ENCODE measurements at regions not wholly inside any gene's neighbourhood (a gene's known extent, or its start where the extent isn't known, plus 50 kb on each side); places are given as distances from the start of the nearest gene placed in this dataset.
"Not testable (repeated sequence)": the region's sequence is repeated elsewhere in the genome, so short reads cannot be mapped to it uniquely, and the experiment has no call there.

DNA sequence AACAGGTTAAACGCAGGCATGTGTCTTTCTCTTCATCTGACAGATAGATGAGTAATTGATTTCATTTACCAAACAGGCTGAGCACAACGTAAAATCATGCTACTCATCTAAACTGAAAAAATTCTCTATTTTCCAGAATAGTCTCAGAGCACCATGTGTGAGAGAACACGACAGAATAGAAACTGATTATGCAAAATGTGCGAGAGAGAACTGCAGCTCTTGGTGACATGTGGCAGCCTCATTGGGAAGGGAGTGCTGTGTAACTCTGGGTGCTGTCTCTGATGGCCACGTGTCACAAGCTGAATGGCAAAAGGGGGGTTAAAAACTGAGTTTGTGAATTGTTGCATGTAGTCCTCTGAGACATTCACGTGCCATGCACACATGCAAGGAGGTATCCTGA, 143.7 kb upstream of the ATXN1 start:
- Histone ChIP-seq H3K9ac (ENCODE audit: low read length) (no peak overlapping the region), H3K27me3 (ENCODE audit: control insufficient read depth, insufficient read depth, low read length) (no peaks in the 10 kb centered on the region), H3K4me3 (ENCODE audit: low read depth, low read length) (no peak overlapping the region), H3K36me3 (ENCODE audit: control insufficient read depth, insufficient read depth, low read length) (peaks cover 4% of the 10 kb centered on the region; the same call in 1 of the 2 replicates), H3K27ac (ENCODE audit: low read depth, low read length) (no peak overlapping the region), H3K4me1 (ENCODE audit: control insufficient read depth, insufficient read depth, low read length) (0 out of 2 replicates have a peak, but pooled peaks cover 7% of the 10 kb centered on the region), H3K9me3 (ENCODE audit: control insufficient read depth, insufficient read depth, low read depth, low read length) (no peaks in the 10 kb centered on the region)

DNA sequence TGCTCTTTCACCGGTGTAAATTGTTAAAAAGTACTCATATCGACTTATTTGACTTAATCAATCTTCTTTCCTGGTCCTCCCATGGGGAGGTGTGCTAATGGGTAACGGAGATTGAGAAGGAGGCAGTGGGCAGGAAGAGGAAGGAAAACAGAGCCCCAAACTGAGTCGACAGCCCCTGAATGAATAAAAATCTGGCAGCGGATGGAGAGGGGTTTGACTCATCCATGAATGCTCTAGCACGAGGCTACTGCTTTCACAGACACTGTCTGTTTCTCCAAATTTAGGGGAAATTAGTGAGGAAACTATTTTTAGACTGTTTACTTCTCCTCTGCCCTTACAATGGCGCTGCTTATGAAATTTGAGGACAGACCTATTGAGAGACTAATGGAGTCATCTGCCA, 142.2 kb upstream of the ATXN1 start:
- no peak overlapping the region for H3K9ac ChIP-seq (ENCODE audit: low read length)

DNA sequence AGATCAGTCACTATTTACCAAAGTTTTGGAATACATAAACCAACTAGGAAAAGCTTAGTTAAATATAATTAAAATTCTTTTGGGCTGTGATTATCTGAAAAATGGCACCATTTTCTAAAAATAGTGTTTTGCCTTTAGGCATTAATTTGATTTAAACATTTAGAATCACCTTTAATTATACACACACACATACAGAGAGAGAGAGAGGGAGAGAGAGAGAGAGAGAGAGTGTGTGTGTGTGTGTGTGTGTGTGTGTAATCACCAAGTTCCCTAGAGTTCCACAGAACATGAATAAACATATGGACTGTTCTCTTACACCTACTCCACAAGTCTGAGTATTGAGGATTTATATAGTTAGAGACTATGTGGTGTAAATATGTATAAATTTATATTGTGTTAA, 141.2 kb upstream of the ATXN1 start:
- H3K27ac ChIP-seq (ENCODE audit: low read depth, low read length), result no peak overlapping the region
- peaks cover 5% of the 10 kb centered on the region; the same call in 1 of the 2 replicates for H3K36me3 ChIP-seq (ENCODE audit: control insufficient read depth, insufficient read depth, low read length)
- H3K4me1 ChIP-seq (ENCODE audit: control insufficient read depth, insufficient read depth, low read length), result 0 out of 2 replicates have a peak, but pooled peaks cover 7% of the 10 kb centered on the region
- no peaks in the 10 kb centered on the region for H3K9me3 ChIP-seq (ENCODE audit: control insufficient read depth, insufficient read depth, low read depth, low read length)
- H3K9ac ChIP-seq (ENCODE audit: low read length), result no peak overlapping the region
- H3K27me3 ChIP-seq (ENCODE audit: control insufficient read depth, insufficient read depth, low read length), result no peaks in the 10 kb centered on the region
- H3K4me3 ChIP-seq (ENCODE audit: low read depth, low read length), result no peak overlapping the region

More for the DNA sequence above, 142.2 kb upstream of the ATXN1 start:
- no peaks in the 10 kb centered on the region for H3K27me3 ChIP-seq (ENCODE audit: control insufficient read depth, insufficient read depth, low read length)
- 0 out of 2 replicates have a peak, but pooled peaks cover 7% of the 10 kb centered on the region for H3K4me1 ChIP-seq (ENCODE audit: control insufficient read depth, insufficient read depth, low read length)
- H3K27ac ChIP-seq (ENCODE audit: low read depth, low read length), result no peak overlapping the region
- no peaks in the 10 kb centered on the region for H3K9me3 ChIP-seq (ENCODE audit: control insufficient read depth, insufficient read depth, low read depth, low read length)
- no peak overlapping the region for H3K4me3 ChIP-seq (ENCODE audit: low read depth, low read length)
- peaks cover 5% of the 10 kb centered on the region; the same call in 1 of the 2 replicates for H3K36me3 ChIP-seq (ENCODE audit: control insufficient read depth, insufficient read depth, low read length)

DNA sequence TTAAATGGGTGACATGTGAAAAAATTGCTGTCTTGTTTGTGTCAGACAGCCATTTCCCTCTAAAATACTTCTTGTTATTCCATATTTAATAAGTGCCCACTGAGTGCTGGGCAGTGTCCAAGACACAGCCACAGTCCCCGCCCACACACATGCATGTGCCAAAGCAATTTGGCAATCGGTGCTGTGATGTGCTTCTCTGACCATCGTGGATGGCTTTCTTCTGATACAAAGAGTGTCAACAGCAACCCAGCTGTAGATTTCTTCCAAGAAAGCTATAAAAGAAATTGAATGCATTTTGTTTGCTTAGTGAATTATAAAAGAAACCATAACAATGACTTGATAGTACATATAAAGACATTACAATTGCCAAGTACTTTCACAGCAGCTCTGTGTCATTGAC, 140.5 kb upstream of the ATXN1 start:
- H3K36me3 ChIP-seq (ENCODE audit: control insufficient read depth, insufficient read depth, low read length), result peaks cover 5% of the 10 kb centered on the region; the same call in 1 of the 2 replicates
- H3K27ac ChIP-seq (ENCODE audit: low read depth, low read length), result no peak overlapping the region
- no peaks in the 10 kb centered on the region for H3K27me3 ChIP-seq (ENCODE audit: control insufficient read depth, insufficient read depth, low read length)
- H3K4me1 ChIP-seq (ENCODE audit: control insufficient read depth, insufficient read depth, low read length), result 0 out of 2 replicates have a peak, but pooled peaks cover 7% of the 10 kb centered on the region
- no peaks in the 10 kb centered on the region for H3K9me3 ChIP-seq (ENCODE audit: control insufficient read depth, insufficient read depth, low read depth, low read length)
- H3K9ac ChIP-seq (ENCODE audit: low read length), result no peak overlapping the region
- no peak overlapping the region for H3K4me3 ChIP-seq (ENCODE audit: low read depth, low read length)

DNA sequence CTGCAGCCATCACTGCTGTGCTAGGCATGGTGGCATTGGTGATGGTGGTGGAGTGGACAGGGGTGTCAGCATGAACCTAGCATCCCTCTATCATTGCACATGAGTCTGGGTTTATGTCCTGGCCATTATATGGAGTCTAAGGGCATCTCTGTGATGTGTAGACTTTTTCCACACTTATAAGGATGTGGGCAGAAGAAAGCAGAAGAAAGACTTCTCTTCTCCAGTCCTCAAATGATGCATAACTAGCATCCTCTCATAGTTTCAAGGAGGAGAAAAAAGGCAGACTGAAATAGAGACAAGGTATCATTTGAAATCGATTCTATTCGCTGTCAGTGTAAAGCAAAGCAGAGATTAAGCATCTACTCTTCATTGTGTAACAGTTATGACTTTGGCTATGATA, 140.0 kb upstream of the ATXN1 start:
- Histone ChIP-seq H3K27me3 (ENCODE audit: control insufficient read depth, insufficient read depth, low read length) (no peaks in the 10 kb centered on the region), H3K36me3 (ENCODE audit: control insufficient read depth, insufficient read depth, low read length) (peaks cover 5% of the 10 kb centered on the region; the same call in 1 of the 2 replicates), H3K4me1 (ENCODE audit: control insufficient read depth, insufficient read depth, low read length) (0 out of 2 replicates have a peak, but pooled peaks cover 7% of the 10 kb centered on the region), H3K9me3 (ENCODE audit: control insufficient read depth, insufficient read depth, low read depth, low read length) (no peaks in the 10 kb centered on the region), H3K27ac (ENCODE audit: low read depth, low read length) (no peak overlapping the region), H3K9ac (ENCODE audit: low read length) (no peak overlapping the region), H3K4me3 (ENCODE audit: low read depth, low read length) (no peak overlapping the region)

DNA sequence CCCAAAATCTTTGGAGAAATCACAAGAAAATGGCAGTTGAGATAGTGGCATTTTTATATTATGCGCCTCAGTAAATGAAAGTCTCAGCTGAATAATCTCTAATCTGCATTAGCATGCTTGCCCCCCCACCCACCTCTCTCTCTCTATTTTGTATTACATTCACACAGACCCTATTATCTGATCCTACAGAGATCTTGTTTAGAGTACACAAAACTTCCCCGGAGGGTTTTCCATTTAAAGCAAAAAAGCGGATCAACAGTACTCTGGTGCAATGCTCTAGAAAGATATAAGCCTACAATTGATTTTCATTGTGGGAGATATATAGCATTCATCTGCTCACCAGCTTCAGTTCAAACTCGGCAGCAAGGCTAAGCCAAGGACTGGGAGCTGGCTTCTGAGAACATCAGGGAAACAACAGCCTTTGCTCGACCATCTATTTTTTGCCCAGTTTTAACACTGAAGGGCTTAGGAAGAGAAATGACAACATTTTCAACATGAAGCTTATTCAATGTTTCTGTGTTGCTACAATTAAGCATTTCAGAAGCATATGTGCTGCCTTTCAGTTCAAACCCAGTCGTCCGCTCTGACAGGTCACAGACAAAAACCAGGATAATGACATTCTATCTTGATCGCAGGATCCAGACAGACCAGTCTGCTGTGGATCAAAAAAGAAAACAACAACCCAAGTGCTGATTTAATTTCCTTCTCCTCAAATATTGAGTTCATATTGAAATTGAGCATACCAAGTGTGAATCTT, 137.6 kb upstream of the ATXN1 start:
- Histone ChIP-seq H3K36me3 (ENCODE audit: control insufficient read depth, insufficient read depth, low read length) (peaks cover 5% of the 10 kb centered on the region; the same call in 1 of the 2 replicates), H3K9ac (ENCODE audit: low read length) (no peak overlapping the region), H3K4me1 (ENCODE audit: control insufficient read depth, insufficient read depth, low read length) (0 out of 2 replicates have a peak, but pooled peaks cover 7% of the 10 kb centered on the region), H3K4me3 (ENCODE audit: low read depth, low read length) (no peak overlapping the region), H3K27me3 (ENCODE audit: control insufficient read depth, insufficient read depth, low read length) (no peaks in the 10 kb centered on the region), H3K9me3 (ENCODE audit: control insufficient read depth, insufficient read depth, low read depth, low read length) (no peaks in the 10 kb centered on the region), H3K27ac (ENCODE audit: low read depth, low read length) (no peak overlapping the region; the same call in 1 of the 2 replicates)

DNA sequence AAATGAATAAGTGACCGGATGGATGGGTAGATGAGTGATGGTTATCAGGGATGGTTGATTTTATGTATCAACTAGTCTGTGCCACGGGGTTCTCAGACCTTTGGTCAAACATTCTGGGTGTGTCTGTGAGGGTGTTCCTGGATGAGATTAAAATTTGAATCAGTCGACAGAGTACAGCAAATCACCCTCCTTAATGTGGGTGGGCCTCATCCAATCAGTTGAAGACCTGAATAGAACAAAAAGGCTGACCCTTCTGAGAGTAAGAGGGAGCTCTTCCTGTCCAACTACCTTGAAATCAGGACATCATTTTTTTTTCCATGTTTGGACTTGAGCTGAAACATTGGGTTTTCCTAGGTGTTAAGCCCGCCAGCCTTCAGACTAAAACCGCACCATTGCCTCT, 136.4 kb upstream of the ATXN1 start:
- no peaks in the 10 kb centered on the region for H3K4me1 ChIP-seq (ENCODE audit: control insufficient read depth, insufficient read depth, low read length)
- no peak overlapping the region for H3K27ac ChIP-seq (ENCODE audit: low read depth, low read length)
- H3K9ac ChIP-seq (ENCODE audit: low read length), result no peak overlapping the region
- peaks cover 5% of the 10 kb centered on the region; the same call in 1 of the 2 replicates for H3K36me3 ChIP-seq (ENCODE audit: control insufficient read depth, insufficient read depth, low read length)
- H3K9me3 ChIP-seq (ENCODE audit: control insufficient read depth, insufficient read depth, low read depth, low read length), result no peaks in the 10 kb centered on the region
- no peaks in the 10 kb centered on the region for H3K27me3 ChIP-seq (ENCODE audit: control insufficient read depth, insufficient read depth, low read length)
- H3K4me3 ChIP-seq (ENCODE audit: low read depth, low read length), result no peak overlapping the region

DNA sequence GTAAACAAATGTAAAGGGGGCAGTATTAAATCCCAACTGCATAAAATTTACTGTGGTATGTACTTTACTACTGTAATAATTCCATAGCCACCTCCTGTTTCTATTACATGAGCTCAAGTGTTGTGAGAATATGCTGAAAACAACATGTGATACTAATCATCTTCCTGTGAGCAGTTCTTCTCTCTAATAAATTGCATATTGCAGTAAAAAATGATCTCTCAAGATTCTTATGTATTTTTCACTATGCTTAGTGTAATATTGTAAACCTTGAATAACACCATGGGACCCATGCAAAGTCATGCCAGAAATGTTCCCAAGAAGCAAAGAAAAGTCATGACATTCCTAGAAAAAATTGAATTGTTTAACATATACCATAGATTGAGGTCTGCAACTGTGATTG, 133.0 kb upstream of the ATXN1 start:
- no peaks in the 10 kb centered on the region for H3K9me3 ChIP-seq (ENCODE audit: control insufficient read depth, insufficient read depth, low read depth, low read length)
- no peaks in the 10 kb centered on the region for H3K27me3 ChIP-seq (ENCODE audit: control insufficient read depth, insufficient read depth, low read length)
- no peaks in the 10 kb centered on the region; the same call in 1 of the 2 replicates for H3K36me3 ChIP-seq (ENCODE audit: control insufficient read depth, insufficient read depth, low read length)
- H3K4me3 ChIP-seq (ENCODE audit: low read depth, low read length), result no peak overlapping the region; the same call in 1 of the 2 replicates
- no peak overlapping the region for H3K27ac ChIP-seq (ENCODE audit: low read depth, low read length)
- no peak overlapping the region for H3K9ac ChIP-seq (ENCODE audit: low read length)
- H3K4me1 ChIP-seq (ENCODE audit: control insufficient read depth, insufficient read depth, low read length), result no peaks in the 10 kb centered on the region

DNA sequence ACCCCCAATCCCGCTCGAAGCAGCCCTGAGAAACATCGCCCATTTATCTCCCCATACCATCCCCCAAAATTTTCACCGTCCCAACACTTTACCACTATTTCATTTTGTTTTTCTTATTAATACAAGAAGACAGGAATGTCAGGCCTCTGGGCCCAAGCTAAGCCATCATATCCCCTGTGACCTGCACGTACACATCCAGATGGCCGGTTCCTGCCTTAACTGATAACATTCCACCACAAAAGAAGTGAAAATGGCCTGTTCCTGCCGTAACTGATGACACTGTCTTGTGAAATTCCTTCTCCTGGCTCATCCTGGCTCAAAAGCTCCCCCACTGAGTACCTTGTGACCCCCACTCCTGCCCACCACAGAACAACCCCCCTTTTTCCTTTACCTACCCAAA, 129.8 kb upstream of the ATXN1 start:
- H3K27ac ChIP-seq (ENCODE audit: low read depth, low read length); H3K4me3 ChIP-seq (ENCODE audit: low read depth, low read length): not testable (repeated sequence)

DNA sequence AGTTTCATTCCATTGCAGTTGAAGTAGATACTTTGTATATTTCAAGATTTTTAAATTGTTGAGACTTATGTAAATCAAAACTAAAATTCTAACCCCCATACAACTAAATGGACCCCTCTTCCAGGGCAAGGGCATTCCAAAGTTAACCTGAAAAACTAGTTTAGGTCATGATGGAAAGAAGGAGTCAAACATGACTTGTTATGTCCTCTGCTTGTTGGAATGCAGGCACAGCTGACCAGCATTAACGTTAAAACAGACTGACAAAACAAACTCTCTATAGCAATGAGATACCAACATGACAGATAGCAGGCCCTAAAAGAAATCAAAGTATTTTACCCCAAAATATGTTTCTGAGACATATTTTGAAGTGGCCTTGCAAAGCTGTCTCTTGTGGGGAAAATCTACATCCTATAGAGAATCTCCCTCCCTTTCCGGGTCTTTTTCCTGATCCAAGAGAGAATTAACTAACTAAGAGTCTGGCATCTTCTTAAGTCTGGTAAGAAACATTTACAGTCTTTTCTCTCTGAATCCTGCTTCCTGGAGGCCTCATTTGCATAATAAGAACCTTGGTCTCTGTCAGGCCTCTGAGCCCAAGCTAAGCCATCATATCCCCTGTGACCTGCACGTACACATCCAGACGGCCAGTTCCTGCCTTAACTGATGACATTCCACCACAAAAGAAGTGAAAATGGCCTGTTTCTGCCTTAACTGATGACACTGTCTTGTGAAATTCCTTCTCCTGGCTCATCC, 124.3 kb upstream of the ATXN1 start:
- H3K9ac ChIP-seq (ENCODE audit: low read length), result peak overlapping the region; percentile 43
- no peaks in the 10 kb centered on the region for H3K27me3 ChIP-seq (ENCODE audit: control insufficient read depth, insufficient read depth, low read length)
- peaks cover 4% of the 10 kb centered on the region; the same call in 1 of the 2 replicates for H3K9me3 ChIP-seq (ENCODE audit: control insufficient read depth, insufficient read depth, low read depth, low read length)
- peak overlapping the region; percentile 11; the same call in 1 of the 2 replicates for H3K4me3 ChIP-seq (ENCODE audit: low read depth, low read length)
- no peaks in the 10 kb centered on the region; the same call in 1 of the 2 replicates for H3K36me3 ChIP-seq (ENCODE audit: control insufficient read depth, insufficient read depth, low read length)
- H3K4me1 ChIP-seq (ENCODE audit: control insufficient read depth, insufficient read depth, low read length), result peaks cover 5% of the 10 kb centered on the region
- H3K27ac ChIP-seq (ENCODE audit: low read depth, low read length), result peak overlapping the region; percentile 25; the same call in 1 of the 2 replicates

More for the DNA sequence above, 129.8 kb upstream of the ATXN1 start:
- not testable (repeated sequence) for H3K9ac ChIP-seq (ENCODE audit: low read length); H3K9me3 ChIP-seq (ENCODE audit: control insufficient read depth, insufficient read depth, low read depth, low read length); H3K36me3 ChIP-seq (ENCODE audit: control insufficient read depth, insufficient read depth, low read length); H3K27me3 ChIP-seq (ENCODE audit: control insufficient read depth, insufficient read depth, low read length); H3K4me1 ChIP-seq (ENCODE audit: control insufficient read depth, insufficient read depth, low read length)
